Hepatocyte (in vitro differentiated cells): ENCODE measurements at regions not wholly inside any gene's neighbourhood (a gene's known extent, or its start where the extent isn't known, plus 50 kb on each side); places are given as distances from the start of the nearest gene placed in this dataset.

ENCODE experiments used
- DNase-seq: peaks from one replicate; pipeline ENCODE4 v3.0.0-alpha.2; 2016; ENCODE audit warnings: low spot score
- H2AFZ ChIP-seq: fragments of 200-600 bp; sonication (generic); 2 replicates; pipeline ENCODE4 v1.6.0; 2016; ENCODE audit warnings: antibody characterized with exemption, mild to moderate bottlenecking
- H3K27ac ChIP-seq: fragments of 200-600 bp; sonication (generic); 2 replicates; pipeline ENCODE4 v1.5.1; 2016; ENCODE audit warnings: mild to moderate bottlenecking
- H3K27me3 ChIP-seq: fragments of 200-600 bp; sonication (generic); 2 replicates; pipeline ENCODE4 v1.6.1; 2016
- H3K36me3 ChIP-seq: fragments of 200-600 bp; sonication (generic); replicated peaks from 2 replicates; pipeline ENCODE4 v1.5.1; 2016; ENCODE audit warnings: low read depth; ENCODE audit not compliant: insufficient read depth
- H3K4me1 ChIP-seq: fragments of 200-600 bp; sonication (generic); 2 replicates; pipeline ENCODE4 v1.5.1; 2016; ENCODE audit warnings: mild to moderate bottlenecking, moderate library complexity; ENCODE audit not compliant: insufficient read depth
- H3K4me2 ChIP-seq: fragments of 200-600 bp; sonication (generic); 2 replicates; pipeline ENCODE4 v1.6.0; 2016
- H3K4me3 ChIP-seq: fragments of 200-600 bp; sonication (generic); 2 replicates; pipeline ENCODE4 v1.5.1; 2016; ENCODE audit warnings: mild to moderate bottlenecking
- H3K79me2 ChIP-seq: fragments of 200-600 bp; sonication (generic); 2 replicates; pipeline ENCODE4 v1.6.0; 2017; ENCODE audit warnings: mild to moderate bottlenecking
- H3K9me2 ChIP-seq: fragments of 200-600 bp; sonication (generic); replicated peaks from 2 replicates; pipeline ENCODE4 v1.6.0; 2017; ENCODE audit warnings: mild to moderate bottlenecking; ENCODE audit not compliant: insufficient read depth
- H3K9me3 ChIP-seq: fragments of 200-600 bp; sonication (generic); 2 replicates; pipeline ENCODE4 v1.5.1; 2016; ENCODE audit warnings: low read depth, mild to moderate bottlenecking
- H4K20me1 ChIP-seq: fragments of 200-600 bp; sonication (generic); 2 replicates; pipeline ENCODE4 v1.6.0; 2016; ENCODE audit warnings: mild to moderate bottlenecking; ENCODE audit not compliant: insufficient read depth, poor library complexity, severe bottlenecking
- CTCF ChIP-seq: fragments of 200-600 bp; sonication (generic); IDR thresholded peaks from 2 replicates; pipeline ENCODE4 v1.5.1; 2016; ENCODE audit warnings: antibody characterized with exemption, mild to moderate bottlenecking; ENCODE audit not compliant: poor library complexity
- EZH2 ChIP-seq: fragments of 200-600 bp; sonication (generic); IDR thresholded peaks from 2 replicates; pipeline ENCODE4 v1.6.1; 2016; ENCODE audit warnings: antibody characterized with exemption, mild to moderate bottlenecking, borderline replicate concordance
- EZH2phosphoT487 ChIP-seq: fragments of 200-600 bp; sonication (generic); IDR thresholded peaks from one replicate; pipeline ENCODE4 v1.6.1; 2018; ENCODE audit warnings: antibody characterized with exemption, mild to moderate bottlenecking, low read depth, moderate library complexity; ENCODE audit not compliant: unreplicated experiment, severe bottlenecking
- WGBS: methylation state at CpG from one replicate; pipeline ENCODE4 v1.1.6; 2016; ENCODE audit warnings: low lambda C conversion rate; ENCODE audit errors: missing lambda C conversion rate; 5-methylcytosine and 5-hydroxymethylcytosine counted together

GRCh38 chr16:82456683-82457082, 170.1 kb upstream of the CDH13 start:
- H3K27ac ChIP-seq: no peak overlapping the region
- H3K4me3 ChIP-seq: no peak overlapping the region
- no peak overlapping the region for H2AFZ ChIP-seq
- H3K4me2 ChIP-seq: no peak overlapping the region
- no peaks in the 10 kb centered on the region for H3K9me2 ChIP-seq
- no peaks in the 10 kb centered on the region for H3K36me3 ChIP-seq
- no peaks in the 10 kb centered on the region for H3K9me3 ChIP-seq
- peak; percentile 86 for DNase-seq
- peaks cover 15% of the 10 kb centered on the region for H3K27me3 ChIP-seq
- no peaks in the 10 kb centered on the region for H3K79me2 ChIP-seq
- TF ChIP-seq EZH2 (no peak), EZH2phosphoT487 (no peak), CTCF (peak; percentile 71)
- no peaks in the 10 kb centered on the region for H4K20me1 ChIP-seq
- no peaks in the 10 kb centered on the region for H3K4me1 ChIP-seq
- 7% methylated on average over 4 of the region's 4 CpGs for WGBS

- Histone ChIP-seq H3K4me2 (no peak overlapping the region), H3K27ac (no peak overlapping the region), H3K9me3 (no peaks in the 10 kb centered on the region), H3K79me2 (no peaks in the 10 kb centered on the region), H3K4me3 (no peak overlapping the region), H2AFZ (no peak overlapping the region), H3K9me2 (no peaks in the 10 kb centered on the region), H3K4me1 (no peaks in the 10 kb centered on the region), H3K36me3 (no peaks in the 10 kb centered on the region), H4K20me1 (no peaks in the 10 kb centered on the region), H3K27me3 (peaks cover 13% of the 10 kb centered on the region)
- 70% methylated on average over 6 of the region's 6 CpGs for WGBS
- no peak for TF ChIP-seq CTCF
- no peak for TF ChIP-seq EZH2
- no peak for TF ChIP-seq EZH2phosphoT487
- DNase-seq: no peak
Observed at GRCh38 chr16:82454566-82454965, 172.2 kb upstream of the CDH13 start.

DNA sequence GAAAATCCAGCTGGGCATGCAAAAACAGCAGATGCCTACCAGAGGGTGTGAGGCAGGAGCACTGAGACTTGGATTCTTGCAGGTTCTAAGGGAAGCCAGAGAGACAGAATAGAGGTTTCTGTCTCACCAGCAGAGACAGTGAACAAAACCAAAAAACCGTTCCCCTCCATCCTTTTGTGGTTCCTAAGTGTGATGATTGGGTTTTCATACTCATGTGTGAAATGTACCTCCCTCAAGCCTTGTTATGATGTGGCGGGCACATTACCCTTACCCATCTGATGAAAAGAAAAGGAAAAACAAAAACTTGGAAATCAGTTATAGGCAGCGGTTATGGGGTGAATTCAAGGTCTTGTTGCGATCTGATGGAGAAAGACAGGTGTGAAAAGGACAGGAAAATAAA, 172.6 kb upstream of the CDH13 start:
- Histone ChIP-seq H3K4me3 (no peak overlapping the region), H3K4me1 (no peaks in the 10 kb centered on the region), H3K9me2 (no peaks in the 10 kb centered on the region), H3K9me3 (no peaks in the 10 kb centered on the region), H4K20me1 (no peaks in the 10 kb centered on the region), H3K4me2 (no peak overlapping the region), H3K36me3 (no peaks in the 10 kb centered on the region), H2AFZ (no peak overlapping the region), H3K27me3 (peaks cover 10% of the 10 kb centered on the region), H3K27ac (no peak overlapping the region), H3K79me2 (no peaks in the 10 kb centered on the region)
- no peak for DNase-seq
- WGBS: 93% methylated on average over 4 of the region's 4 CpGs
- TF ChIP-seq CTCF (no peak), EZH2phosphoT487 (no peak), EZH2 (no peak)
